ENCODE measurements at regions not wholly inside any gene's neighbourhood (a gene's known extent, or its start where the extent isn't known, plus 50 kb on each side); places are given as distances from the start of the nearest gene placed in this dataset.

DNA sequence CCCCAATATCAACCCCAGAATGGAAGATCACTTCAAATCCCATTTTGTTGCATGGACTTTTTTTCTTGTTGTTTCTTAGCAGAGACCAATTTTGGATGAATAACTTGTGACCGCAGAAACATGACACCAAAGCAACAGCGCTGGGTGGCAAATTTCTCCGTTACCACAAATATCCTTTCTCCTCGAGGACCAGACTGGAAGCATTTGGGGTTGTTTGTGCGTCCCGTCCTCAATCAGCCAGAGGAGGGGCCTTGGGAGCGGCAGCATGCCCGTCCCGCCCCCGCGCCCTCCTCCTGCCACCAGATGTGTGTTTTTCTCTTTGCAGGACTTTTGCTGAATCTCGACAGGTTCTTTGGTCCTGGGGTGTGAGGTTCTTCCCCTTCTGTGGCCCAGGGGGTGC, 282.5 kb upstream of the FOXF1 start:
- TF ChIP-seq JUNB (IDR thresholded peaks at IDR 0.05) (no peak), HOXA7 (CRISPR knock-in tag; IDR thresholded peaks at IDR 0.05) (no peak), MAFK (IDR thresholded peaks at IDR 0.05; ENCODE audit: partially characterized antibody) (no peak), HOXB5 (CRISPR knock-in tag; IDR thresholded peaks at IDR 0.05) (no peak)
- DNase-seq (ENCODE audit: low read depth in 1 of 2, low spot score in 1 of 2): no peak
- ChIA-PET POLR2A (interaction anchor here (0.6 kb wide), 1 partner anchor 91 kb away, joined by 3 read pairs; no protein-coding TSS in a partner anchor), CTCF (no interaction called here)
- Histone ChIP-seq H3K4me2 (no peak overlapping the region), H3K4me3 (no peak overlapping the region), H3K9me3 (peaks cover 4% of the 10 kb centered on the region), H3K27ac (no peak overlapping the region), H3K4me1 (peaks cover 4% of the 10 kb centered on the region; the same call in 1 of the 3 replicates)
- 26% methylated on average over 12 of the region's 12 CpGs for WGBS (ENCODE audit: missing lambda C conversion rate)
- FAIRE-seq: no peak
- ATAC-seq: no peak

- H3K4me3 ChIP-seq: no peak overlapping the region
- no peak overlapping the region for H3K27ac ChIP-seq
- ChIA-PET CTCF (no interaction called here), POLR2A (no interaction called here)
- FAIRE-seq (no peak), ATAC-seq (no peak), DNase-seq (ENCODE audit: low read depth in 1 of 2, low spot score in 1 of 2) (no peak)
- 34% methylated on average over 4 of the region's 4 CpGs for WGBS (ENCODE audit: missing lambda C conversion rate)
- no peak overlapping the region for H3K4me2 ChIP-seq
- peaks cover 4% of the 10 kb centered on the region for H3K9me3 ChIP-seq
- TF ChIP-seq CEBPB (IDR thresholded peaks at IDR 0.05) (no peak), USF2 (IDR thresholded peaks at IDR 0.05) (no peak), HOXB5 (CRISPR knock-in tag; IDR thresholded peaks at IDR 0.05) (no peak), CHD4 (IDR thresholded peaks at IDR 0.05; ENCODE audit: borderline replicate concordance) (no peak), HES2 (IDR thresholded peaks at IDR 0.05) (no peak)
- H3K4me1 ChIP-seq: no peaks in the 10 kb centered on the region; the same call in 2 of the 3 replicates
These were observed 281.6 kb upstream of the FOXF1 start for GRCh38 chr16:86228713-86229112.

- ATAC-seq (no peak), DNase-seq (ENCODE audit: low read depth in 1 of 2, low spot score in 1 of 2) (no peak), FAIRE-seq (no peak)
- Histone ChIP-seq H3K9me3 (peaks cover 4% of the 10 kb centered on the region), H3K4me3 (no peak overlapping the region), H3K4me1 (no peaks in the 10 kb centered on the region), H3K4me2 (no peak overlapping the region), H3K27ac (no peak overlapping the region)
- POLR2A ChIA-PET: no interaction called here
- WGBS (ENCODE audit: missing lambda C conversion rate): 4% methylated on average over 2 of the region's 2 CpGs
- no peak for TF ChIP-seq GATA3 (IDR thresholded peaks at IDR 0.05; ENCODE audit: borderline replicate concordance)
- TF ChIP-seq HDAC2 (IDR thresholded peaks at IDR 0.05): no peak
- no peak for TF ChIP-seq TP53 (CRISPR knock-in tag; IDR thresholded peaks at IDR 0.05)
- TF ChIP-seq FOXS1 (CRISPR knock-in tag; IDR thresholded peaks at IDR 0.05): no peak
- no peak for TF ChIP-seq RNF2 (IDR thresholded peaks at IDR 0.05; ENCODE audit: borderline replicate concordance, low read depth)
- no peak for TF ChIP-seq BCL3 (IDR thresholded peaks at IDR 0.05)
- TF ChIP-seq HEYL (CRISPR knock-in tag; IDR thresholded peaks at IDR 0.05): no peak
- CTCF ChIA-PET: no interaction called here
These were observed 281.0 kb upstream of the FOXF1 start for GRCh38 chr16:86229283-86229682.

DNA sequence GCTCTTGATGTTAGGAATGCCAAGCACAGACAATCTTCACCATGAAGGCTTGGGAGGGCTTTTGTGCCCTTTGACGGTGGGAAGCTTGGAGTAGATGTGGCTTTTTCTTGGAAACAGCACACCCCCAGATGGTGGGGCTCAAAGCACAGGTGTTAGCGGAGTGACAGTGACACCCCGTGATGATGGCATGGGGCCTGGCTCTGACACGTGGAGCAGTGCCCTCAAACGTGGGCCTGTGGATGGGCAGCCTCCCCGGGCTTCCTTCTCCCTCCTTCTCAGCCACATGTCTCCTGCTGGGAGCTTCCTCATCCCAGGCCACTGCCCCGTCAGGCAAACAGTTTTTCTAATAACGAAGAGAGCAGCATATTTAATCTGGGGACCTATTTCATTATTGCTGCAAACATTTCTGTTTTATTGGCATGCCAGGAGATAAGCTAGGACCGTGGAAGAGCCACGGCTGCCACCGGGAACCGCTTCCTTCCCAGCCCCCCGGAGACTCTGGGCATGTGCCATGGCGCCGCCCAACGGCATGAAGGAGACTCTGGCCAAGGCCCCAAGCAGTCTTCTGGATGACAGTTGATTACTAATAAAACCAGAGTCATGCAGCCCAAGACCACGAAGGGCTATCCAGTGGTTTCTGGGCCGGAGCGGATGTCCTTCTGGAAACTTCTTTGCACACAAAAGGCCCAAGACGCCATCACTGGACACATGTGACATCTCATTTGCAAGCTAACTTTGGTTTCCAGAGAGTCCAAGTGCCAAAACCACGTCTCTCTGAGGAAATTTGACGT, 280.3 kb upstream of the FOXF1 start:
- ATAC-seq: no peak
- WGBS (ENCODE audit: missing lambda C conversion rate): 34% methylated on average over 22 of the region's 22 CpGs
- FAIRE-seq: no peak
- peaks cover 4% of the 10 kb centered on the region for H3K9me3 ChIP-seq
- H3K4me3 ChIP-seq: no peak overlapping the region
- no peak for DNase-seq (ENCODE audit: low read depth in 1 of 2, low spot score in 1 of 2)
- no peak overlapping the region for H3K4me2 ChIP-seq
- ChIA-PET CTCF (no interaction called here), POLR2A (no interaction called here)
- no peak overlapping the region for H3K27ac ChIP-seq
- H3K4me1 ChIP-seq: no peaks in the 10 kb centered on the region
- no peak for TF ChIP-seq JUN (IDR thresholded peaks at IDR 0.05)
- no peak for TF ChIP-seq RARB (CRISPR knock-in tag; IDR thresholded peaks at IDR 0.05)
- TF ChIP-seq FOSL2 (IDR thresholded peaks at IDR 0.05): no peak
- TF ChIP-seq FOSL2 (CRISPR knock-in tag; IDR thresholded peaks at IDR 0.05): no peak
- no peak for TF ChIP-seq BHLHE40 (IDR thresholded peaks at IDR 0.05; ENCODE audit: low read depth, low read length)
- TF ChIP-seq HEYL (CRISPR knock-in tag; IDR thresholded peaks at IDR 0.05): no peak
- TF ChIP-seq EHF (CRISPR knock-in tag; IDR thresholded peaks at IDR 0.05): no peak
- TF ChIP-seq HOXB13 (CRISPR knock-in tag; IDR thresholded peaks at IDR 0.05; ENCODE audit: low read depth): no peak
- no peak for TF ChIP-seq HOXA7 (CRISPR knock-in tag; IDR thresholded peaks at IDR 0.05)
- TF ChIP-seq MAX (IDR thresholded peaks at IDR 0.05): no peak
- no peak for TF ChIP-seq POLR2AphosphoS2 (conservative IDR thresholded peaks at IDR 0.05; ENCODE audit: low read length)
- no peak for TF ChIP-seq ZC3H11A (IDR thresholded peaks at IDR 0.05)
- TF ChIP-seq, protein P1, sequence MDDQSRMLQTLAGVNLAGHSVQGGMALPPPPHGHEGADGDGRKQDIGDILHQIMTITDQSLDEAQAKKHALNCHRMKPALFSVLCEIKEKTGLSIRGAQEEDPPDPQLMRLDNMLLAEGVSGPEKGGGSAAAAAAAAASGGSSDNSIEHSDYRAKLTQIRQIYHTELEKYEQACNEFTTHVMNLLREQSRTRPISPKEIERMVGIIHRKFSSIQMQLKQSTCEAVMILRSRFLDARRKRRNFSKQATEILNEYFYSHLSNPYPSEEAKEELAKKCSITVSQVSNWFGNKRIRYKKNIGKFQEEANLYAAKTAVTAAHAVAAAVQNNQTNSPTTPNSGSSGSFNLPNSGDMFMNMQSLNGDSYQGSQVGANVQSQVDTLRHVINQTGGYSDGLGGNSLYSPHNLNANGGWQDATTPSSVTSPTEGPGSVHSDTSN (IDR thresholded peaks at IDR 0.05): no peak
- no peak for TF ChIP-seq MAFK (IDR thresholded peaks at IDR 0.05; ENCODE audit: partially characterized antibody)
- TF ChIP-seq, protein P2, sequence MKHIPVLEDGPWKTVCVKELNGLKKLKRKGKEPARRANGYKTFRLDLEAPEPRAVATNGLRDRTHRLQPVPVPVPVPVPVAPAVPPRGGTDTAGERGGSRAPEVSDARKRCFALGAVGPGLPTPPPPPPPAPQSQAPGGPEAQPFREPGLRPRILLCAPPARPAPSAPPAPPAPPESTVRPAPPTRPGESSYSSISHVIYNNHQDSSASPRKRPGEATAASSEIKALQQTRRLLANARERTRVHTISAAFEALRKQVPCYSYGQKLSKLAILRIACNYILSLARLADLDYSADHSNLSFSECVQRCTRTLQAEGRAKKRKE (CRISPR knock-in tag; IDR thresholded peaks at IDR 0.05; ENCODE audit: low read depth): no peak
- no peak for TF ChIP-seq RCOR1 (IDR thresholded peaks at IDR 0.05; ENCODE audit: low read depth, low read length)
- TF ChIP-seq FOXS1 (CRISPR knock-in tag; IDR thresholded peaks at IDR 0.05): no peak
- no peak for TF ChIP-seq ZFP36 (IDR thresholded peaks at IDR 0.05; ENCODE audit: borderline replicate concordance, partially characterized antibody)

Data from A549 (cell line).